ENCODE measurements at regions not wholly inside any gene's neighbourhood (a gene's known extent, or its start where the extent isn't known, plus 50 kb on each side); places are given as distances from the start of the nearest gene placed in this dataset.

DNA sequence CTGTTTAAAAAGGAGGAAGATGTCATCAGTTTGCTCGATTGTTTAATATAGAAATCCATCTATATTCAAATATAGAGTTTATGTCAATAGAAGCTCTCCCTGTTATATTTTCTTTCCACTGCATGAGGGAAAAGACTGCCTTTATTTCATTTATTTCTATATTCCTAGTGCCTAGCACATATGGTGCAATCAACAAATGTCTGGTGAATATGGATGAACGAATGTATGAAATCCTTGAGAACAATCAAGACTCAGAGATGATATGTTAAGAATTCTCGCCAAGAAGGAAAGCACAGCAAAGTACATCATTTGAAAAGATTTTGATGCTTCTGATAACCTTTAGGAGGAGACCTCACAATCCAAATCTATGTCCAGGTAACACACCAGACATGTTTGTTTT lies 296.0 kb upstream of the LMO3 start:
- Histone ChIP-seq H3K27ac (ENCODE audit: low read depth, low read length) (no peak overlapping the region), H3K4me2 (ENCODE audit: low read length) (no peak overlapping the region), H3K9me3 (ENCODE audit: control insufficient read depth, insufficient read depth, low read length) (no peaks in the 10 kb centered on the region), H3K79me2 (ENCODE audit: control insufficient read depth, low read length) (no peaks in the 10 kb centered on the region), H3K4me1 (ENCODE audit: control insufficient read depth, low read length) (no peaks in the 10 kb centered on the region), H3K27me3 (ENCODE audit: control insufficient read depth, low read length) (no peaks in the 10 kb centered on the region), H3F3A (ENCODE audit: control insufficient read depth, insufficient read depth) (no peaks in the 10 kb centered on the region), H4K20me1 (ENCODE audit: control insufficient read depth, insufficient read depth, low read depth, low read length) (no peaks in the 10 kb centered on the region), H3K9me2 (replicated peaks; ENCODE audit: control insufficient read depth, low read length) (no peaks in the 10 kb centered on the region), H3K36me3 (ENCODE audit: control insufficient read depth, low read length) (no peaks in the 10 kb centered on the region), H3K4me3 (ENCODE audit: low read length) (no peak overlapping the region)
- no peak for TF ChIP-seq EZH2phosphoT487 (IDR thresholded peaks at IDR 0.05; ENCODE audit: borderline replicate concordance, low read length)
- TF ChIP-seq, protein P1, sequence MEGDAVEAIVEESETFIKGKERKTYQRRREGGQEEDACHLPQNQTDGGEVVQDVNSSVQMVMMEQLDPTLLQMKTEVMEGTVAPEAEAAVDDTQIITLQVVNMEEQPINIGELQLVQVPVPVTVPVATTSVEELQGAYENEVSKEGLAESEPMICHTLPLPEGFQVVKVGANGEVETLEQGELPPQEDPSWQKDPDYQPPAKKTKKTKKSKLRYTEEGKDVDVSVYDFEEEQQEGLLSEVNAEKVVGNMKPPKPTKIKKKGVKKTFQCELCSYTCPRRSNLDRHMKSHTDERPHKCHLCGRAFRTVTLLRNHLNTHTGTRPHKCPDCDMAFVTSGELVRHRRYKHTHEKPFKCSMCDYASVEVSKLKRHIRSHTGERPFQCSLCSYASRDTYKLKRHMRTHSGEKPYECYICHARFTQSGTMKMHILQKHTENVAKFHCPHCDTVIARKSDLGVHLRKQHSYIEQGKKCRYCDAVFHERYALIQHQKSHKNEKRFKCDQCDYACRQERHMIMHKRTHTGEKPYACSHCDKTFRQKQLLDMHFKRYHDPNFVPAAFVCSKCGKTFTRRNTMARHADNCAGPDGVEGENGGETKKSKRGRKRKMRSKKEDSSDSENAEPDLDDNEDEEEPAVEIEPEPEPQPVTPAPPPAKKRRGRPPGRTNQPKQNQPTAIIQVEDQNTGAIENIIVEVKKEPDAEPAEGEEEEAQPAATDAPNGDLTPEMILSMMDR (IDR thresholded peaks at IDR 0.05; ENCODE audit: low read depth, low read length, poor library complexity, severe bottlenecking), result no peak

DNA sequence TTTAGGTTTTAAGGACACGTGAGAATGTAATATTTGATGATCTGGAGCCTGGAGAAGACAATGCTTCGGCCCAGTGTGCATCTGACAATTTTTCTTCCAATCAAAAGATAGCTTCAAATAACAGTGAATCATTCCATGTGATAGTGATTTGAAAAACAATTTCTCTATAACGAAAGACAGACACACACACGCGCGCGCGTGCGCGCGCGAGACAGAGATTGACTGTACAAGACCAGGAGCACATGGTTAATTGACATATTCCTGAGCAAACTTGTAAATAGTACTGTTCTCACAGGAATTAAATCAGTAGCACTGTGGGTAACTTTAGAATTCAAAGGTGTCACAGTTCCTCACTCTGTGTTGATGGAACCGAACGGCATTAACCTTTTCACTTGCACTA lies 287.5 kb upstream of the LMO3 start:
- Histone ChIP-seq H3F3A (ENCODE audit: control insufficient read depth, insufficient read depth) (no peaks in the 10 kb centered on the region), H3K27me3 (ENCODE audit: control insufficient read depth, low read length) (no peaks in the 10 kb centered on the region), H3K9me2 (replicated peaks; ENCODE audit: control insufficient read depth, low read length) (no peaks in the 10 kb centered on the region), H3K27ac (ENCODE audit: low read depth, low read length) (no peak overlapping the region), H3K9me3 (ENCODE audit: control insufficient read depth, insufficient read depth, low read length) (no peaks in the 10 kb centered on the region), H4K20me1 (ENCODE audit: control insufficient read depth, insufficient read depth, low read depth, low read length) (no peaks in the 10 kb centered on the region), H3K36me3 (ENCODE audit: control insufficient read depth, low read length) (no peaks in the 10 kb centered on the region), H3K4me2 (ENCODE audit: low read length) (no peak overlapping the region), H3K4me1 (ENCODE audit: control insufficient read depth, low read length) (no peaks in the 10 kb centered on the region), H3K79me2 (ENCODE audit: control insufficient read depth, low read length) (no peaks in the 10 kb centered on the region), H3K4me3 (ENCODE audit: low read length) (no peak overlapping the region)
- TF ChIP-seq EZH2phosphoT487 (IDR thresholded peaks at IDR 0.05; ENCODE audit: borderline replicate concordance, low read length), result no peak

DNA sequence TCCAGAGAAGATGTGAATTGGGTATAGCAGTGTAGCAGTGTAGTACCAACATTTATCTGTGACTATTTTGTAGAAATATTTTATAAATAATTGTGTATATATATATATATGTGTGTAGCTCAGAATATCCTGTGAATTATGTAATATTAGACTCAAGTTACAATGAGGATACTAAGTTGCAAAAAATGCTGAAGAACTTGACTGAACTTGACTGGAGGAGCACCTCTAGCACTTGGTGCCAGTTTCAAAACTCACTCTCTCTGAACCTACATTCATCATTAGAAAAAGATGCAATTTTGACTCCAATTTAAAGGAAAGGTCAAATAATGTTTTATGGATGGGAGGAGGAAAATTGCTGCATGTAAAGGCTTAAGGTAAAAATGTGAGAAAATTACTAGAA lies 285.7 kb upstream of the LMO3 start:
- H3K36me3 ChIP-seq (ENCODE audit: control insufficient read depth, low read length), result no peaks in the 10 kb centered on the region
- no peak overlapping the region for H3K27ac ChIP-seq (ENCODE audit: low read depth, low read length)
- H3K9me3 ChIP-seq (ENCODE audit: control insufficient read depth, insufficient read depth, low read length), result no peaks in the 10 kb centered on the region
- TF ChIP-seq, protein P1 (IDR thresholded peaks at IDR 0.05; ENCODE audit: low read depth, low read length, poor library complexity, severe bottlenecking), result no peak
- no peak for TF ChIP-seq EZH2phosphoT487 (IDR thresholded peaks at IDR 0.05; ENCODE audit: borderline replicate concordance, low read length)
- H4K20me1 ChIP-seq (ENCODE audit: control insufficient read depth, insufficient read depth, low read depth, low read length), result no peaks in the 10 kb centered on the region
- H3K9me2 ChIP-seq (replicated peaks; ENCODE audit: control insufficient read depth, low read length), result no peaks in the 10 kb centered on the region
- no peak overlapping the region for H3K4me3 ChIP-seq (ENCODE audit: low read length)
- no peak overlapping the region for H3K4me2 ChIP-seq (ENCODE audit: low read length)
- no peaks in the 10 kb centered on the region for H3K4me1 ChIP-seq (ENCODE audit: control insufficient read depth, low read length)
- H3F3A ChIP-seq (ENCODE audit: control insufficient read depth, insufficient read depth), result no peaks in the 10 kb centered on the region
- no peaks in the 10 kb centered on the region for H3K79me2 ChIP-seq (ENCODE audit: control insufficient read depth, low read length)
- H3K27me3 ChIP-seq (ENCODE audit: control insufficient read depth, low read length), result no peaks in the 10 kb centered on the region

DNA sequence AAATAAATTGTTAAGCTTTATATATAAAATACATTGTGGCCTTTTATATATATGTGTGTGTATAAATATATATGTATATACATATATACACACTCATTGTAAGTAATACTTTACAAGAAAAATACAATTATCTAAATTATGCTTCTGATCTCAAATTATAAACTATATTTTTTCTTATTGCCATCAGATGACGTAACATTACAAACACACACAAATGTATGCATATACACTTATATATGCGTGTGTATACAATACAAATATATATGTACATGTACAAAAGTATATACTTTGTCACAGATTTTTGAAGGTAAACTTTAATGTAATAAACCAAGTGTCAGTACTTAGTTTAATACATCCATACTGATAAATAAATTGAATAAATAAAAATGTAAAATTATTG lies 278.9 kb upstream of the LMO3 start:
- Histone ChIP-seq H3K79me2 (ENCODE audit: control insufficient read depth, low read length) (no peaks in the 10 kb centered on the region), H3K36me3 (ENCODE audit: control insufficient read depth, low read length) (no peaks in the 10 kb centered on the region), H4K20me1 (ENCODE audit: control insufficient read depth, insufficient read depth, low read depth, low read length) (no peaks in the 10 kb centered on the region), H3K27me3 (ENCODE audit: control insufficient read depth, low read length) (no peaks in the 10 kb centered on the region), H3K4me2 (ENCODE audit: low read length) (no peak overlapping the region), H3K4me3 (ENCODE audit: low read length) (no peak overlapping the region), H3K4me1 (ENCODE audit: control insufficient read depth, low read length) (no peaks in the 10 kb centered on the region), H3K9me2 (replicated peaks; ENCODE audit: control insufficient read depth, low read length) (no peaks in the 10 kb centered on the region), H3K9me3 (ENCODE audit: control insufficient read depth, insufficient read depth, low read length) (no peaks in the 10 kb centered on the region), H3F3A (ENCODE audit: control insufficient read depth, insufficient read depth) (no peaks in the 10 kb centered on the region), H3K27ac (ENCODE audit: low read depth, low read length) (no peak overlapping the region)
- TF ChIP-seq, protein P1 (IDR thresholded peaks at IDR 0.05; ENCODE audit: low read depth, low read length, poor library complexity, severe bottlenecking), result no peak
- no peak for TF ChIP-seq EZH2phosphoT487 (IDR thresholded peaks at IDR 0.05; ENCODE audit: borderline replicate concordance, low read length)
